HG03558 (cell line): ENCODE measurements at regions not wholly inside any gene's neighbourhood (a gene's known extent, or its start where the extent isn't known, plus 50 kb on each side); places are given as distances from the start of the nearest gene placed in this dataset.
"Not testable (repeated sequence)": the region's sequence is repeated elsewhere in the genome, so short reads cannot be mapped to it uniquely, and the experiment has no call there.

Experiments used
- ATAC-seq: cut with Tn5 transposase; IDR thresholded peaks from one replicate; pipeline ENCODE4 v1.9.1; 2021; ENCODE audit warnings: moderate number of reproducible peaks; ENCODE audit not compliant: unreplicated experiment; ENCODE audit errors: extremely low read depth

DNA sequence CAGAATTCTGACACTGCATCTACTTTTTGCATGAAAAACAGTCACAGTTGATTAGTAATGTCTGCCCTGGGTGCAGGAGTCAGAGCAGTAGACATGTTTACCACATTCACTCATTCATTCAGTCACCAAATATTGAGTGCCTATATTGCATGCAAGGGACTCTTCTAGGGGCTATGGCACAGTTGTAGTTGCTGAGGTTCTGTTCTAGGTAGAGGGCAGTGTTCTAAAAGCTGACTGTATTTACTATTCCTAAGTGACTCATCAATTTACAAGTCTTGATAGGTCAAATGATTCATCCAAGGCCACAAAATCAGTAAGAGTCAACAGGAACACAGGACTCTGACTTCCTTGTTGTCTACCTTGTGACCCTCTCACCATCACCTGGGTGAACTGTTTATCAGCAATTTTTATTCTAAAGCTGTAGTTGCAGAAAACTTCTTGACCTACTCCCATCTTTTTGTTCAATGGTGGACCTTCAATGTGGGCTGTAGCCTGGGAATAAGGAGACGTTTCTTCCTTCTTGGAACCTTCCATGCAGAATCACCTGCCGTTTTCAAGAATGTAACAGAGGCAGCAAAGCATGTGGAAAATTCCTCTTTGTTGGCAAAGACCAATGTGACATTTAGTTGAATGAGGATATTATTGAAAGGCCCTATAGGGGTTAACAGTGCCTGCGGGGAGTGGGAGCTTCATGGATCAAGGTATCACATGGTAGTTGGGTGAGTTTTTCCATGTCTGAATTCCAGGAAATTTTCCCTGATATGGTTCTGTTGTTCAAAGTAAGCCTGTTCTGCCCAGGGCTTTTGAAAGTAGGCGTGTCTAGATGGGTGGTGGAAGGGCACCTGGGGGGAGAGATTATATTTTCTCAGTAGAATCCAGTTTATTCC is 223.2 kb downstream of the KTN1 start:
- ATAC-seq, result no peak

DNA sequence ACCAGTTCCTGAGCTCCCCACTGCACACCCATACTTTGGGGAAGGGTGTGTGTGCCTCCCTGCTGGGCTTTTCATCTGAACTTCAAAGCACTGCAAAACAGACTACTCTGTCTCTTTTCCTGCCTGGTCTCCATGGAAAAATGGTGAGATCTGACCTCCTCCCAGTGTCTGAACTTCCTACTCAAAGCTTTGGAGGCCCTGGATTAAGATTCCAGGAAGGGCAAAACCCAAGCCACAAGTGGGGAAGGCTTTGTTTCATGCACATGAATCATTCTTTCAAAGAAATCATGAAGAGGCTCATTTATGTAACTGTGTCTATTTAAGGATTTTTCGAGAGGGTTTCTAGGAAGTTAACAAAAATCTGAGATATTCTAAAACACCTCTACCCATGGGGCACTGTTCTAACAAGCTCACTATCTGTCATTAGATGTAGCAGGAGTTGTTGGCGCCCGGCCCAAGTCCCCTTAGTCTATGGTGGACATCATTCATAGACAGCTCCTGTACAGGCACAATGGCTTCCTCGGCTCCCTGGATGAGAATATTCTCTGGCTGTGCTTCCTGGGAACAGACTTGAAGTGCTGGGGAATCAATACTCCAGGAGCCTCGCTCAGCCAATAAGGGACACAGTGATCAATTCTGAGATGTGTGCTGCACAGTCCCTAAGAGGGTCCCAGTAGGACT is 224.0 kb downstream of the KTN1 start:
- ATAC-seq, result no peak

DNA sequence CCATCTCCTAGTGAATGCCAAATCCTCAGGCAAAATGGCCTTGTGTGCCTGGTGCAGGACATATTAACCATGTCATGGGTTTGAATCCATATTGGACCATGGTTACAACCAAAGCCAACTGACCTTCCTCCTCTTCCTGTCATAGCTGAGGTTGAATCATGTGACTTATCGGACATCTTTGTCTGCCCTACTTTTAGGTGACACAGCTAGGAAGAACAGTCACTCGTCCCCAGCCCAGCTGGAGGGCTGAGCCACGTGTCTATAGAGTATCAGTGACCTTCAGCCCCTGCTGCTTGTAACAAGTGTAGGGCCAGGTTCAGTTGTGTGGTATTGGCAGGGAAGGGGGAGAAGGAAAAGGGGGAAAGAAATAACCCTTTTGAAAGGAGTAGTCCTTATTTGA is 225.2 kb downstream of the KTN1 start:
- no peak for ATAC-seq

DNA sequence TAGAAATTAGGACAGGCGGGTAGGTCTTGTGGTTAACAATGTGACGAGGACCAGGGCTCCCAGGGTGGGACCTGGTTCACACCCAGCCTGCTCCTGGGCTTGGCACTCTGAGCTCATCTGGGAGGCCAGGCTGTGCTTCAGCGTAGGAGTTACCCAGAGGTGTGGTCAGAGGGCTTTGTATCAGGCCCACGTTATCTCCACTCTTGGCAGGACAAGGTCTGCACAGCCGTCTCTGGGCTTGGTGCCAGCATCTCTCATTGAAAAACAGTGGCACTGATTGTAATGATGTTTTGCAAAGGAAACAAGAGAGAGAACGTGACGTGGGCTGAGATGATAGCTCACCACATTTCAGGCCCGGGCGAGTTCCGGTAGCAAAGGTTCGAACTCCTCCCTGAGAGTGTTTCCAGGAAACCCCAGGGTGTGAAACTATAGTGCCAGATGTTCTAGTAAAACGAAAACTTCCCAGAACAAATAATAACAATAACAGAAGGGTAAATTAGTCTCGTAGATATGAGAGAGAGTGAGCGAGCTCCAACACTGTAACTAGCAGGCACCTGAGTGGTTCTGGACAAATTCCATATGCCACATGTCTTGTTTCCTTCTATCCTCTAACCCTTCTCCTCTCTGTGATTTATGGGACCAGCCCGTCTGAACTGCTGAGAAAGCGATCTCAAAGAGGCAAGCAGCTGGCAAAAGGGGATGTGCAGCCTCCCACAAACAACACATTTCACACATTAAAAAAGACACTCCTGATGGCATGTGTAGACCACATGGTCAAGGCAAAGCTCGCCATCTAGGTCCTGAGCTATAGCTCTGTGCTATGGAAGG is 227.3 kb downstream of the KTN1 start:
- ATAC-seq, result no peak

DNA sequence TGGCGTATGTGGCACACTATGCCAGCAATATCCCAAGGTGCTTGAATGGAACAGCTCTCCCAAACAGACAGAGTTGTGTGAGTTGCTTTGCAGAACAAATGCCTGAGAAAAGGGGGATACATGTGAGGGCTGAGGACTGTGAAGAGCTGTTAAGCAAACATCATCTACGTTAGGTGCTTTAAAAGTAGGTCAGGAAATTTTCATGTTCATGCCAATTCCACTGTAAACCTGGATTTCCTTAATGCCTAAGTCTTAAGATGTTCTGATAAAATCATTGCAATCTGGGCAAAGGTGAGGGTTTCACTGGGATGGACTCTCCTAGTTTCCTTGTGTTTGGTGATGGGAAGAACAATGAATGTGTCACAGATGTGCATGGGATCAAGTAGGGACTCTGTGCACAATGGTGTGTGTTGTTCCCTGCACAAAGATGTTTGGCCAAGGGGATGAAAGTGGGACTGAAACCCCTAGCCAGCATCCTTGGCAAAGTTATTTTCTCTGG is 227.9 kb downstream of the KTN1 start:
- no peak for ATAC-seq

DNA sequence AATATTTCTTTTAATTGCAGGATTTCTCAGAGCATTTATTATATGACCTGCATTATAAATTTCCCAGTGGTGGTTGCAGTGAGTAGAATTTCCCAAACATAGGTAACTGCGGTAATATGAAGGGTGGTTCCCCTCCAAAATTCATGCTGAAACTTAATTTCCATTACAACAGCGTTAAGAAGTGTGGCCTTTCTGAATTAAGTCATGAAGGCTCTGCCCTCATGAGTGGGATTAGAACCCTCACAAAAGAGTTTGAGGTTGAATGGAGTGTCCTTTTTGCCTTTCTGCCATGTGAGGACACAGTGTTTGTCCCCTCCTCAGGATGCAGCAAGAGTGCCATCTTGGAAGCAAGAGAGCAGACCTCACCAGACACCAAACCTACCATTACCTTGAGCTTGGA is 233.6 kb downstream of the KTN1 start:
- no peak for ATAC-seq

DNA sequence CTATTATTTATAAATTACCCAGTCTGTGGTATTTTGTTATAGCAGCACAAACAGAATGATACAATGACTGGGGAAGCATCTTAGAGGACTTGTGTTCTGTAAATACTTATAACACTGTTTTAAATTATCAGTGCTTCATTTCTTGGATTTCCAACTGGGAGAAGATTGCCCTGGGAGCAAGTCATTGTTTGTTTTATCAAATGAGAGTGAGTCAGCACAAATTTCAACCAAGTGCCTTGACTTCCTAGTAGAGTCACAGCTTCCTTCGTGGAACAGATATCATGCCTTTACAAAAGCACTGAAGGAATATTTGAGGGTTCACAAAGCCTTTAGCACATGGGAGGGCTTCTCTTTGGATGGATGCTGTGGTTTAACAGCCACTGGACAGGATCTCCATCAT is 234.1 kb downstream of the KTN1 start:
- ATAC-seq, result no peak

DNA sequence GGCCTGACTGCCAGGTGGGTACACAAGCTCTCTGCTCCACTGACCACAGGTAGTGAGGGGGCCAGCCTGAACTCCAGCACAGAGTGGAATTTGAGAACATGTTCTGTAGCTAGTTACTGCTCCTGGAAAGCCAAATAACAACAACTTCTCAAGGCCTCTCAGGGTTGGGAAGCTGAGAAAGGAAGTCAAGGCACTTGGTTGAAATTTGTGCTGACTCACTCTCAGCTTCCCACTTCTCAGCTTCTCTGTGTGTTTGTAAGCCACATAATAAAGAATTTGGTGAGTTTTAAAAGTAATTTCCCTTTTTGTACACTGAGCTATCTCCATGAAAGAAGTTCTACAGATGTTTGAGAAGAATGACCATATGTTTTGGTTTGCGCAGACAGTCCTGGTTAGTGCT is 234.9 kb downstream of the KTN1 start:
- no peak for ATAC-seq

DNA sequence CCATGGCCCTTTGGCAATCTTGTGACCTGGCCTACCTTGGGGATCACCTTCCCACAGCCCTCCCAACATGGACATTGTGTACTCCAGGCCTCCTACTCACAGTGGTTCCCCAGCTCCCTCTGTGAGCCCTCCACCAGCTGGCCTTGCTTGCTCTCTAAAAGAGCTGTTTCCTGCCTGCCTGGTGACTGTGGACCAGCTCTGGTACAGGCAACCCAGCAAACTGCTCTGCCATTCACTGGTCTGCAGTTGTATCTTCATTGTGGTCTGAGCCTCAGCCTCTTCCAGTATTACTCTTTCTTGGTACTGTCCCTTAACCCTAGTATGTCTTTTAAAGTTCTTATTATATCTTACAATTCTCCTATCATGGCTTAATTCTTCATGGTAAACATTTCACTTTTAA is 236.2 kb downstream of the KTN1 start:
- ATAC-seq, result no peak

DNA sequence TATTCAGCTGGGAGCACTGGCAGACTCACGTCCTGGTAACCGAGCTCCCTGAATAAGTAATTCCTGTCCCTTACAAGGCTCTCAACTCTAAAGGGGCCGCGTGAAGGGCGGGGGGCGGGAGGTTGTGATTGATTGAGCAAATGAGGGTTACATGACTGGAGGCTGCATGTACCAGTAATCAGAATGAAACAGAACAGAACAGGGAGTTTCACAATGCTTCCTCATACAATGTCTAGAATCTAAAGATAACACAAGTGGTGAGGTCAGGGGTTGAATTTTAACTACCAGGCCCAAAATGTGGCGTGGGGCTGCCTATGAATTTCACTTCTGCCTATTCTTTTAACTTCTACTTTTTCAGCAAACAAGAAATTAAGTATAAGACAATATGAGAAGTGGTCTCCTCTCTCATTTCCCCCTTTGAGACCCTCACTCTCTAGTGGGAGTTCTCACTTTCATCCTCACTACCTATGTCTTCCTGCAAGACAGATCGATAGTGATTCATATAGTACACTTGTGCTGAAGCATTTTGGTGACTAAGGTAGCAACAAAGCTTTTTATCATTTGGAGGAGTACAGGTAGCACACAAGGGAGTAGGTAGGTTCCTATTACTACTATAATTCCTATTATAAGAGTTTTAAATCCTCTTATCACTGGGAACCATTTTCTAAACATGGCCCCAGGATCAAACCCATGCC is 239.8 kb downstream of the KTN1 start:
- no peak for ATAC-seq

DNA sequence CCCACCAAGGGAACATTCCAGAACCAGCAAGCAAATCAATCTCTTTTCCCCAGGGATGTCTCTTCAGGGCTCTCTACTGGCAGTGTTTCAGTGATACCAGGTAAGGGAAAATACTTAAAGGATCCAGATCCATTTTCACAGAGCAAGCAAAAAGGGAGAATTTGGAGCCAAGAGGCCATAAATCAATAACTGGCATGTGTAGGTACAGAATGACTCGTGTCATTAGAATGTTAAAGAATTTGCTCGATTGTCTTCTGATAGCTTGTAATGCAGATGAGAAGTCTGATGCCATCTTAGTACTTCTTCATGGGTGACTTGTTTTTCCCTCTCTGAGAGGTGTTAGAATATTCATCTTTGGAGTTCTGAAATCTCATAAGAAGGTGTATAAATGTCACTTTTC is 242.9 kb downstream of the KTN1 start:
- no peak for ATAC-seq

DNA sequence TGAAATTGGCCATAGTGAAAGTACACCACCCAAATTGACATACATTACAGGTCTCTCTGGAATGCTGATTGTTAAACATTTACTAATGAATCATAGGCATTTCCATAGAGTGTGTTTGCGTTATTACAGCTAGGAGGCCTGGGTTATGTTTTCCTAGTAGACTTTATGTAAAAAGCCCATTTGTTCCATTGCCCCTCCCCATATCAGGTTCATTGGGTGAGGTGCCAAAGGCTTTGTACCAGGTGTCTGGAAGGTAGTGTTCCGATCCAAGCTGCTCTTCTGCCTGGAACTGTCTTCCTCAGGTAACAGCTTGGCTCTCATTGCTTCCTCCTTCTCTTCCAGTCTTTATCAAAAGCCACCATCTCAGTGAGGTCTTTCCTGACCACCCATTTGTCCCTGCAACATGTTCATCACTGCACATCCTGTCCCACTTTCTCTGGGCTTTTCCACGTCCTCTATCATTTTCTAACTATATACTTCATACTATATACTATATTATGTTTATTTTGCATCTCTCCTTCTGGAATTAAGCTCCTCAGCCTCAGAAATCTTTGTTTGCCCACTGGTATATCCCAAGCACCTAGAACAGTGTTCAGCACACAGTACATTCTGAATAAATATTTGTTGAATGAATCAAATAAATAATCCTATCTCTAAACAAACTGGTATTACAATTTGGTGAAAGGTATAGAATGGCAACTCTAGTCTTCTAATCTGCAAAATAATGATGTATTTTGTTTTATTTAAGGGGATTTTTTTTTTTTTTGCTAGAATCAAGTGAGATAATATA is 252.3 kb downstream of the KTN1 start:
- ATAC-seq, result no peak

DNA sequence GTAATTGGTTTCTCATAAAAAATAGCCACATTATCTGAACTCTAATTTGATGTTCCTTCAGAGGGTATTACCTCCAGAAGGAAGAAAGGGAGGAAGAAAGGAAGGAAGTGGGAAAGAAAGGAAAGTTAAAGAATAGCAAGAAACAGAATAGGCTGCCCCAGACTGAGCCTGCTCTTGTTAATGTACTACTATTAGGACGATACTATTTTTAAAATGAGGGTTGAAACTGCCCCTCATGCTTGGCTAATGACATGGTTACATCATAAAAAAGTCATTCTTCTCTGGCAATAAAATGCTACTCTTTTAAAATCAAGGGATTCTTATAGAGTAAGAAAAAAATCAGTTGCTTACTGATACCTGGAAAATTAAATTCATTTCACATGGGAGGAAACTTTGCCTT is 253.0 kb downstream of the KTN1 start:
- ATAC-seq, result no peak

DNA sequence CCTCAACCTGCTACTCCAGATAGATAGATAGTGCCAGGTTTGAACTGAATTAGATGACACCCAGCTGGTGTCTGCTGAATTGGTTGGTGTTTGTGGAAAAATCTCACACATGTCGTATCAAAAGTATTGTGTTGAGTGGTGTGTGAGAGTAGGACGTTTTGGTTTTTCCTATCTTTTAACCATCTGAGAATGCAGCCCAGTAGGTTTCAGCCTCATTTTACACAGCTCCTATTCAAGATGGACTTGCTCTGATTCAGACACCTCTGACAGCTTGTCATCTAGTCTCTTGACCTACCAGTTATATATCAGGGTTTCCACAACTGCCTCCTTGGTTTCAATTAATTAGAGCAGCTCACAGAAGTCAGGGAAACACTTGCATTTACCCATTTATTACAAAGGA is 254.4 kb downstream of the KTN1 start:
- ATAC-seq, result no peak

DNA sequence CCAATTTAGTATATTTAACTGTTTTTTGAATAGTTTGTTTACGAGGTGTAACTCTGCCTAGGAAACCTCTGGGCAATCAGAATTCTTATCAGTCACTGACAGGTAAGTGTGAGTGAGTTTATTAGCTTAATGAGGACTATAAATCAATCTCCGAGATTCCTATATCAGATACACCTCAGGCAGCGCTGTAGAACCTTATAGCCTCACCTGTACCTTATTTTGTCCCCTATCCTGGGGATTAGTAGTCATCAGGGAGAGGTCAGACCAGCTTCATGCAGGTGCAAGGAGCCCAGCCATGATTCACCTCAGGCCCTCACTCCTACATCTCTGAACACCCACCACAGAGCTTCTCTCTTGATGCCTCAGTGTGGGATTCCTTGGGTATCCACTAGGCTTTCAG is 256.0 kb downstream of the KTN1 start:
- ATAC-seq, result no peak

DNA sequence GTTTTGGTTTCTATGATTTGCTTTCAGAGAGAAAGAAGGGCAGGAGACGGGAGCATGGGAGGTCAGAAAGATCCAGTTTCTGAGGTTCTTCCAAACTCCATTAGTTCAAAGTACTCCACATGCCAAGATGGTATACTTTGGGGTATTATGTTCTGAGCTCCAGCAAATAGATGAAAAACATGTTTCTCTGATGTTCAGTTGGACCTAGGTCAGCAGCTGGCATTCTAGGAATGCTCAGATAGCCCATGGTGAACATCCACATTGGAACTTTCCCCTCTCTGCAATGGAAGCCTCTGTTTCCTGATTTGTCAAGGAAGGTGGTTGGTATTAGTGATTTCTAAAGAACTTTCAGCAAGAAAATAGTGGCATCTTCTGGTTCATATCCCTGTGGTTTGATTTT is 257.5 kb downstream of the KTN1 start:
- ATAC-seq, result no peak

DNA sequence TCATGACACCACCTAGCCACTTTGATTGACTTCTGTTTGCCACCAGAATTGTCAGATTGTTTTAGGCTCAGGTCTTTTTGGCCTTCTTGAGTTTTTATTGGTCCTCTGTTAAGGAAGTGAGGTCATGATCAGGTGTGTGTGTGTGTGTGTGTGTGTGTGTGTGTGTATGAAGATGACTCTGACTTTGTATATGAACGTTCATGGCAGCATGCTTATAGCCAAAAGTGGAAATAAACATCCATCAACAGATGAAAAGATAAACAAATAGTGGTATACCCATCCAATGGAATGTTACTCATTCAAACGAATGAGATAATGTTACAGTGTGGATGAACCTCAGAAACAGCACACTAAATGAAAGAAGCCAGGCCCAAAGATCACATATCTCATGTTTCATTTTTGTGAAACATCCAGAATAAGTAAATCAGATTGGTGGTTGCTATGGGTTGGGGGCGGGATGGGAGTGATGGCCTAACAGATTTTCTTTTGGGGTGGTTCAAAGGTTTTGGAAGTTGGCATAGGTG is 258.6 kb downstream of the KTN1 start:
- ATAC-seq, result no peak

DNA sequence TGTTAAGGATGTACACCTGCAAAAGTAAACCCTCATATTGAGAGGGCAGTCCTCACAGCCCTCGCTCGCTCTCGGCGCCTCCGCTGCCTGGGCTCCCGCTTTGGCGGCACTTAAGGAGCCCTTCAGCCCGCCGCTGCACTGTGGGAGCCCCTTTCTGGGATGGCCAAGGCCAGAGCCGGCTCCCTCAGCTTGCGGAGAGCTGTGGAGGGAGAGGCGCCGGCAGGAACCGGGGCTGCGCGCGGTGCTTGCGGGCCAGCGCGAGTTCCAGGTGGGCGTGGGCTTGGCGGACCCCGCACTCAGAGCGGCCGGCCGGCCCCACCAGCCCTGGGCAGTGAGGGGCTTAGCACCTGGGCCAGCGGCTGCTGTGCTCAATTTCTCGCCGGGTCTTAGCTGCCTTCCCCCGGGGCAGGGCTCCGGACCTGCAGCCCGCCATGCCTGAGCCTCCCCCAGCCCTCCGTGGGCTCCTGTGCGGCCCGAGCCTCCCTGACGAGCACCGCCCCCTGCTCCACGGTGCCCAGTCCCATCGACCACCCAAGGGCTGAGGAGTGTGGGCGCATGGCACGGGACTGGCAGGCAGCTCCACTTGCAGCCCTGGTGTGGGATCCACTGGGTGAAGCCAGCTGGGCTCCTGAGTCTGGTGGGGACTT is 259.4 kb downstream of the KTN1 start:
- not testable (repeated sequence) for ATAC-seq

DNA sequence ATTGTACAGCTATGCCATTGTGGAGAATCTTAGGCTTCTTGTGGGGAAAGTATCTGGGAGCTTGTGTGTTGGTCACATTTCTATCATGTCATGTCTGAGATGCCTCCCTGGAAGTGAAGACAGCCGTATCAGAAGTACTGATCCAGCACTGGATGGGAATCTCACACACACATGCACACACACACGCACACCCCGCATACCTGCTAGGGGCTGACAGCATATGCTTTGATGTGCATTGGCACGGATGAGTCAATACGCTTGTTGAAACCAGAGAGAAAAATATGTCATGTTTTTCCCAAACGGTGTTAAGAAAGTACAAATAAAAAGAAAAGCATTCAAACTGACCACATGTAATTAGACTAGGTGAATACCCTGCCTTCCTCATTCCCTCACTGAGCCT is 260.8 kb downstream of the KTN1 start:
- no peak for ATAC-seq
